Spinal cord (tissue), 9 donors: ENCODE measurements at regions not wholly inside any gene's neighbourhood (a gene's known extent, or its start where the extent isn't known, plus 50 kb on each side); places are given as distances from the start of the nearest gene placed in this dataset.

Source experiments
- DNase-seq, 6 donors: peaks; one replicate each; pipeline versions ENCODE4 v3.0.0 to v3.0.0-alpha.2; 2013 to 2015; ENCODE audit warnings: low spot score in 6 of 6, low read depth in 4 of 6
- H3K27ac ChIP-seq: one replicate; pipeline ENCODE4 v1.5.1; 2013; ENCODE audit warnings: low read depth, low read length, control low read depth
- H3K27me3 ChIP-seq: one replicate; pipeline ENCODE4 v1.6.1; 2013; ENCODE audit warnings: low read length; ENCODE audit not compliant: control insufficient read depth, insufficient read depth
- H3K36me3 ChIP-seq: one replicate; pipeline ENCODE4 v1.6.1; 2013; ENCODE audit warnings: low read length; ENCODE audit not compliant: control insufficient read depth, insufficient read depth
- H3K4me1 ChIP-seq: one replicate; pipeline ENCODE4 v1.6.1; 2013; ENCODE audit warnings: low read length; ENCODE audit not compliant: control insufficient read depth, insufficient read depth
- H3K4me3 ChIP-seq: one replicate; pipeline ENCODE4 v1.5.1; 2013; ENCODE audit warnings: low read depth, low read length, control low read depth
- H3K9me3 ChIP-seq: one replicate; pipeline ENCODE4 v1.6.1; 2013; ENCODE audit warnings: low read length; ENCODE audit not compliant: control insufficient read depth, insufficient read depth
- WGBS: methylation state at CpG from one replicate; pipeline ENCODE4 v1.1.5; 2013; ENCODE audit warnings: missing lambda C conversion rate; ENCODE audit not compliant: insufficient coverage; 5-methylcytosine and 5-hydroxymethylcytosine counted together
- donor health status: healthy.

GRCh38 chr2:236855866-236856847 lies 229.5 kb upstream of the COPS8 start:
- H3K36me3 ChIP-seq = no peaks in the 10 kb centered on the region
- 60% methylated on average over 16 of the region's 22 CpGs for WGBS
- no peak overlapping the region for H3K4me3 ChIP-seq
- H3K4me1 ChIP-seq = peaks cover 42% of the 10 kb centered on the region
- DNase-seq = no peak
- H3K27ac ChIP-seq = no peak overlapping the region
- H3K27me3 ChIP-seq = no peaks in the 10 kb centered on the region
- no peaks in the 10 kb centered on the region for H3K9me3 ChIP-seq

- Histone ChIP-seq H3K9me3 (no peaks in the 10 kb centered on the region), H3K4me1 (peaks cover 46% of the 10 kb centered on the region), H3K36me3 (no peaks in the 10 kb centered on the region), H3K27ac (no peak overlapping the region), H3K27me3 (no peaks in the 10 kb centered on the region), H3K4me3 (no peak overlapping the region)
- peak in 1 of 6 donors; percentile 68 for DNase-seq
- 31% methylated on average over 2 of the region's 3 CpGs for WGBS
Measured at GRCh38 chr2:236856848-236857235, 228.8 kb upstream of the COPS8 start.

DNA sequence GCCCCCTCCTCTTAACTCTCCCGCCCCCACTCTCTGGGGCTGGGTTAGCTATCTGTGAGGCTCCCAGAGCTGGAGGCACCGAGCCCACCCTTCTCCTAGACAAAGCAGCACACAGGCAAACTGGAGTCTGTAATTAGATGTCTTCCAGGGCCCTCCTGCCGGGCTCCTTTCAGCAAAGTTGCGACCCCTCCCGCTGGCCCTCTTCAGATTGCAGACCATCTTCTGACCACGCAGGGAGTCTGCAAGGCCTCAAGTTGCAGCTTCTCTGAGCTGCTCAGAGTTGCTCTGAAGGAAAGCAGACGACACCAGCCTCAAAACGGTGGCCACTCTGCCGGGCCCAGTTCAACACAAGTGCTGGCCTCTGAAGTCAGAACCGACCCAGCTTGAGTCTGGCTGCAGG lies 228.4 kb upstream of the COPS8 start:
- H3K4me1 ChIP-seq = peaks cover 46% of the 10 kb centered on the region
- H3K4me3 ChIP-seq = no peak overlapping the region
- DNase-seq = peak in 1 of 6 donors; percentile 41
- no peak overlapping the region for H3K27ac ChIP-seq
- no peaks in the 10 kb centered on the region for H3K36me3 ChIP-seq
- 21% methylated on average over 8 of the region's 10 CpGs for WGBS
- H3K9me3 ChIP-seq = no peaks in the 10 kb centered on the region
- no peaks in the 10 kb centered on the region for H3K27me3 ChIP-seq

DNA sequence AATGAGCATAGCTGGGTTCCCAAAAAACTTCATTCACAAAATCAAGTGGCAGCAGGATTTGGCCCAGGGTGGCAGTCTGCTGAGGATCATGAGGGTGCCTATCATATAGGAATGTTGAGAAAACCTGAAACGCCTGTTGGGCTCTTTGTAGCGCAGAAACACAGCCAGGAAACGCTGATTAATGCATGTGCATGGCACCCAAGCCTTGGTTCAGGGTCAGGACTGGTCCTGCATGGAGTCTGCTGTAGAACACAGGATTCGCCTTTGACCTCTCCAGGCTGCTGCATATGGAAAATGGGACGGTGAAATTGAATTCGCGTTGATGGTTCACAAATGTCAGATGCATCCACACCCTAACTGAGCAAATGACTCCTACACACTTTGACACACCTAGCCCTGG lies 227.9 kb upstream of the COPS8 start:
- Histone ChIP-seq H3K9me3 (no peaks in the 10 kb centered on the region), H3K36me3 (no peaks in the 10 kb centered on the region), H3K4me1 (peaks cover 46% of the 10 kb centered on the region), H3K27me3 (no peaks in the 10 kb centered on the region), H3K4me3 (no peak overlapping the region), H3K27ac (no peak overlapping the region)
- DNase-seq = no peak
- 89% methylated on average over 5 of the region's 7 CpGs for WGBS

- DNase-seq = peak in 2 of 6 donors; percentile 71 to 80
- Histone ChIP-seq H3K4me1 (peaks cover 44% of the 10 kb centered on the region), H3K27me3 (no peaks in the 10 kb centered on the region), H3K27ac (no peak overlapping the region), H3K36me3 (no peaks in the 10 kb centered on the region), H3K4me3 (no peak overlapping the region), H3K9me3 (no peaks in the 10 kb centered on the region)
- WGBS = 52% methylated on average over 5 of the region's 5 CpGs
Measured at GRCh38 chr2:236858661-236859060, 227.0 kb upstream of the COPS8 start.

- no peak overlapping the region for H3K4me3 ChIP-seq
- H3K27ac ChIP-seq = no peak overlapping the region
- peaks cover 40% of the 10 kb centered on the region for H3K4me1 ChIP-seq
- H3K27me3 ChIP-seq = no peaks in the 10 kb centered on the region
- no peak for DNase-seq
- no peaks in the 10 kb centered on the region for H3K36me3 ChIP-seq
- 57% methylated on average over 7 of the region's 7 CpGs for WGBS
- H3K9me3 ChIP-seq = no peaks in the 10 kb centered on the region
Measured at GRCh38 chr2:236859908-236860307, 225.8 kb upstream of the COPS8 start.

GRCh38 chr2:236861196-236861875 lies 224.4 kb upstream of the COPS8 start:
- H3K27ac ChIP-seq = no peak overlapping the region
- no peaks in the 10 kb centered on the region for H3K36me3 ChIP-seq
- no peak overlapping the region for H3K4me3 ChIP-seq
- 93% methylated on average over 6 of the region's 8 CpGs for WGBS
- peaks cover 34% of the 10 kb centered on the region for H3K4me1 ChIP-seq
- DNase-seq = no peak
- H3K27me3 ChIP-seq = no peaks in the 10 kb centered on the region
- H3K9me3 ChIP-seq = no peaks in the 10 kb centered on the region

- 77% methylated on average over 1 of the region's 2 CpGs for WGBS
- Histone ChIP-seq H3K9me3 (no peaks in the 10 kb centered on the region), H3K36me3 (no peaks in the 10 kb centered on the region), H3K27me3 (no peaks in the 10 kb centered on the region), H3K4me3 (no peak overlapping the region), H3K4me1 (peaks cover 28% of the 10 kb centered on the region), H3K27ac (no peak overlapping the region)
- DNase-seq = no peak
Measured at GRCh38 chr2:236861944-236862343, 223.7 kb upstream of the COPS8 start.

DNA sequence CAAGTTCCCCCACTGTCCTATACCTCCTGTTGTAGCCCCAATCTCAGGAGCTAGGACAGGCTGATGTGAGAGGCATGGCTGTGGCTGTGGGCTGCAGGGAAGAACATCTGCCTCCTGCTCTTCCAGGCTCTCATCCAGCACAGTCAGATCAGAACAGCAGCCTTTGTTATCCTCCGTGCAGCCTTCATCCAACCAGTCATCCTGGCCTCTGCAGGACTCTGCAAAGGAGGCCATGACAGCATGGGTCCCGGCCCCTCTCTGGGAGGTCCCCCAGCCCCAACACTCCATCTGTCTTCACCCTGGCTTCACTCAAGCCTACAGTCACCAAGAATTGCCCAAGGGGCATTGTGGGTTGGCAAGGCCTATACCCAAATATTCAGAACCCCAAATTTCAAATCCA lies 223.2 kb upstream of the COPS8 start:
- Histone ChIP-seq H3K27ac (no peak overlapping the region), H3K36me3 (no peaks in the 10 kb centered on the region), H3K27me3 (no peaks in the 10 kb centered on the region), H3K9me3 (no peaks in the 10 kb centered on the region), H3K4me3 (no peak overlapping the region), H3K4me1 (peaks cover 23% of the 10 kb centered on the region)
- WGBS = 46% methylated on average over 2 of the region's 2 CpGs
- DNase-seq = no peak
